ENCODE measurements at regions not wholly inside any gene's neighbourhood (a gene's known extent, or its start where the extent isn't known, plus 50 kb on each side); places are given as distances from the start of the nearest gene placed in this dataset.

DNA sequence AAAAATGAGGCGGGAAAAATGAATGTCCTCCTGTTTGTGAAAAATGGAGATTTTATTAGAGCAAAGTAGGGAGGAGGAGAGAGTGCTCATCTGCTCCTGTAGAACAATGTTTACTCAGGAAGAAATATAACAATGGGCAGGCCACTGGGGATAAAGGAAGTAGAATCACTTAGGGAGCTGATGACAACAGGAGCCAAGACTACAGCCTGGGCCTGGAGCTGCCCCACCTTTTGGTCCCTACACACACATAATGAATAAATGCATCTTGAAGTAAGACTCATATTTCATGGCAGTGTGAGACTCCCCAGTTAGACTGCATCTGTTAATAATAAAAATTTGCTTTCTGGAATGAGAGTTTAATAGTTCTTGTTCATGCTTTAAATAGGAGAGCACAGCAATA is 1939.8 kb downstream of the EFNA5 start:
- TF ChIP-seq, protein P1, sequence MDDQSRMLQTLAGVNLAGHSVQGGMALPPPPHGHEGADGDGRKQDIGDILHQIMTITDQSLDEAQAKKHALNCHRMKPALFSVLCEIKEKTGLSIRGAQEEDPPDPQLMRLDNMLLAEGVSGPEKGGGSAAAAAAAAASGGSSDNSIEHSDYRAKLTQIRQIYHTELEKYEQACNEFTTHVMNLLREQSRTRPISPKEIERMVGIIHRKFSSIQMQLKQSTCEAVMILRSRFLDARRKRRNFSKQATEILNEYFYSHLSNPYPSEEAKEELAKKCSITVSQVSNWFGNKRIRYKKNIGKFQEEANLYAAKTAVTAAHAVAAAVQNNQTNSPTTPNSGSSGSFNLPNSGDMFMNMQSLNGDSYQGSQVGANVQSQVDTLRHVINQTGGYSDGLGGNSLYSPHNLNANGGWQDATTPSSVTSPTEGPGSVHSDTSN (IDR thresholded peaks at IDR 0.05): no peak
- no peak for TF ChIP-seq RXRA (IDR thresholded peaks at IDR 0.05; ENCODE audit: borderline replicate concordance, low read depth)
- TF ChIP-seq, protein P2, sequence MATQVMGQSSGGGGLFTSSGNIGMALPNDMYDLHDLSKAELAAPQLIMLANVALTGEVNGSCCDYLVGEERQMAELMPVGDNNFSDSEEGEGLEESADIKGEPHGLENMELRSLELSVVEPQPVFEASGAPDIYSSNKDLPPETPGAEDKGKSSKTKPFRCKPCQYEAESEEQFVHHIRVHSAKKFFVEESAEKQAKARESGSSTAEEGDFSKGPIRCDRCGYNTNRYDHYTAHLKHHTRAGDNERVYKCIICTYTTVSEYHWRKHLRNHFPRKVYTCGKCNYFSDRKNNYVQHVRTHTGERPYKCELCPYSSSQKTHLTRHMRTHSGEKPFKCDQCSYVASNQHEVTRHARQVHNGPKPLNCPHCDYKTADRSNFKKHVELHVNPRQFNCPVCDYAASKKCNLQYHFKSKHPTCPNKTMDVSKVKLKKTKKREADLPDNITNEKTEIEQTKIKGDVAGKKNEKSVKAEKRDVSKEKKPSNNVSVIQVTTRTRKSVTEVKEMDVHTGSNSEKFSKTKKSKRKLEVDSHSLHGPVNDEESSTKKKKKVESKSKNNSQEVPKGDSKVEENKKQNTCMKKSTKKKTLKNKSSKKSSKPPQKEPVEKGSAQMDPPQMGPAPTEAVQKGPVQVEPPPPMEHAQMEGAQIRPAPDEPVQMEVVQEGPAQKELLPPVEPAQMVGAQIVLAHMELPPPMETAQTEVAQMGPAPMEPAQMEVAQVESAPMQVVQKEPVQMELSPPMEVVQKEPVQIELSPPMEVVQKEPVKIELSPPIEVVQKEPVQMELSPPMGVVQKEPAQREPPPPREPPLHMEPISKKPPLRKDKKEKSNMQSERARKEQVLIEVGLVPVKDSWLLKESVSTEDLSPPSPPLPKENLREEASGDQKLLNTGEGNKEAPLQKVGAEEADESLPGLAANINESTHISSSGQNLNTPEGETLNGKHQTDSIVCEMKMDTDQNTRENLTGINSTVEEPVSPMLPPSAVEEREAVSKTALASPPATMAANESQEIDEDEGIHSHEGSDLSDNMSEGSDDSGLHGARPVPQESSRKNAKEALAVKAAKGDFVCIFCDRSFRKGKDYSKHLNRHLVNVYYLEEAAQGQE (IDR thresholded peaks at IDR 0.05; ENCODE audit: low read depth, low read length): no peak
- no peak for TF ChIP-seq YY1 (IDR thresholded peaks at IDR 0.05; ENCODE audit: low read depth)
- TF ChIP-seq, protein P3, sequence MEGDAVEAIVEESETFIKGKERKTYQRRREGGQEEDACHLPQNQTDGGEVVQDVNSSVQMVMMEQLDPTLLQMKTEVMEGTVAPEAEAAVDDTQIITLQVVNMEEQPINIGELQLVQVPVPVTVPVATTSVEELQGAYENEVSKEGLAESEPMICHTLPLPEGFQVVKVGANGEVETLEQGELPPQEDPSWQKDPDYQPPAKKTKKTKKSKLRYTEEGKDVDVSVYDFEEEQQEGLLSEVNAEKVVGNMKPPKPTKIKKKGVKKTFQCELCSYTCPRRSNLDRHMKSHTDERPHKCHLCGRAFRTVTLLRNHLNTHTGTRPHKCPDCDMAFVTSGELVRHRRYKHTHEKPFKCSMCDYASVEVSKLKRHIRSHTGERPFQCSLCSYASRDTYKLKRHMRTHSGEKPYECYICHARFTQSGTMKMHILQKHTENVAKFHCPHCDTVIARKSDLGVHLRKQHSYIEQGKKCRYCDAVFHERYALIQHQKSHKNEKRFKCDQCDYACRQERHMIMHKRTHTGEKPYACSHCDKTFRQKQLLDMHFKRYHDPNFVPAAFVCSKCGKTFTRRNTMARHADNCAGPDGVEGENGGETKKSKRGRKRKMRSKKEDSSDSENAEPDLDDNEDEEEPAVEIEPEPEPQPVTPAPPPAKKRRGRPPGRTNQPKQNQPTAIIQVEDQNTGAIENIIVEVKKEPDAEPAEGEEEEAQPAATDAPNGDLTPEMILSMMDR (IDR thresholded peaks at IDR 0.05): no peak
